KOPT-K1 (cell line): ENCODE measurements at regions not wholly inside any gene's neighbourhood (a gene's known extent, or its start where the extent isn't known, plus 50 kb on each side); places are given as distances from the start of the nearest gene placed in this dataset.
"Not testable (repeated sequence)": the region's sequence is repeated elsewhere in the genome, so short reads cannot be mapped to it uniquely, and the experiment has no call there.

Source experiments
- H3K27ac ChIP-seq: fragments of 200-600 bp; sonication (generic); 2 replicates; pipeline ENCODE4 v1.5.1; 2016; ENCODE audit warnings: antibody characterized with exemption, mild to moderate bottlenecking, low read depth, low read length; ENCODE audit not compliant: poor library complexity, severe bottlenecking
- H3K36me3 ChIP-seq: fragments of 200-600 bp; sonication (generic); 2 replicates; pipeline ENCODE4 v1.5.1; 2017; ENCODE audit warnings: antibody characterized with exemption, mild to moderate bottlenecking, low read length, moderate library complexity; ENCODE audit not compliant: insufficient read depth
- H3K9me3 ChIP-seq: fragments of 200-600 bp; sonication (generic); 2 replicates; pipeline ENCODE4 v1.5.1; 2017; ENCODE audit warnings: antibody characterized with exemption, low read length, mild to moderate bottlenecking; ENCODE audit not compliant: insufficient read depth, poor library complexity, severe bottlenecking

DNA sequence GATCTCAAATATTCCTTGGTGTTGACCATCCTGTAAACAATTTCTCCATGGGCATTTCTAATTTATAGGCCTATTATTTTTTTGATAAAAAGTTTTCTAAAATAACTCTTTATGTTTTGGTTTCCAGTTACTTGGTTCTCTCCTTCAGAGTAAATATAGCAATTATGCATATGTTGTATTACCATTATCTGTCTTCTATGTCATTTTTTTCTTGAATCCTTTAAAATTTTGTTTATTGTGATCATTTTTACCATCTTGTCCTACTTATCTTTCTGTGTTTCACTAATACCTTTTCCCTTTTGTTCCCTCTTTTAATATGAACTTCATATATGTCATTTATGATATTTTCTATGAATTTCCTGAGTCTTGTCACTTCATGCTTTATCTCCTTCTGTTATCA is 341.1 kb downstream of the PDCD6IP start:
- H3K9me3 ChIP-seq = peaks cover 8% of the 10 kb centered on the region
- H3K36me3 ChIP-seq = no peaks in the 10 kb centered on the region
- H3K27ac ChIP-seq = no peak overlapping the region

DNA sequence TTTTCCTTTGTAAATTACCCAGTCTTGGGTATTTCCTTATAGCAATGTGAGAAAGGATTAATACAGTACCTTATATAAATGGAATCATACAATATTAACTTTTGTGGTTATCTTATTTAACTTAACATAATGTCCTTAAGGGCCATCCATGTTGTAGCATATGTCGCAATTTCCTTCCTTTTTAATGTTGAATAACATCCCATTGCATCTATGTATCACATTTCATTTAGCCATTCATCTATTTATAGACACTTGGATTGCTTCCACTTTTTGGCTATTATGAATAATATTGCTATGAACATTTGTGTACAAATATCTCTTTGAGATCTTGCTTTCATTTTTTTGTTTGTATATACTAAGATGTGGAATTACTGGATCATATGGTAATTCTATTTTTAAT is 342.2 kb downstream of the PDCD6IP start:
- no peaks in the 10 kb centered on the region for H3K9me3 ChIP-seq
- H3K27ac ChIP-seq = no peak overlapping the region
- H3K36me3 ChIP-seq = no peaks in the 10 kb centered on the region

GRCh38 chr3:34141841-34142337 is 343.5 kb downstream of the PDCD6IP start:
- Histone ChIP-seq H3K36me3 (no peaks in the 10 kb centered on the region), H3K9me3 (no peaks in the 10 kb centered on the region), H3K27ac (no peak overlapping the region)

DNA sequence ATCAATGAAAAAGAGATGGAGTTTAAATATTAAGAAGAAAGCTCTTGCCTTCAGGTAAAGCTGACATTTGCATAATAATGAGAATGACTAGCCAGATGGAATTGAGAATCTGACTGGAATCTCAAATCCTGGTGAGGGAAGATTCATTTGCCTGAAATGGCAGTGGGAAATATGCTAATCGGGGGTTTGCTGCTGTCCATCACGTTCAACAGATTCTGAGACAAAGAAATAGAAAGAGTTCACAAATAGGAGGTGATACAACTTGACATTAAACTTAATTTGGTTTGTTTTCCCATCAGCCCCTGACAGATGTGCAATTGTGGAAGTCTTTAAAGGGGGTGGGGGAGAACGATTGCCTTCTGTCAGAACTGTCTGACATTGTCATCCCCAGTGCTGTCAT is 347.4 kb downstream of the PDCD6IP start:
- Histone ChIP-seq H3K27ac (no peak overlapping the region), H3K36me3 (no peaks in the 10 kb centered on the region), H3K9me3 (no peaks in the 10 kb centered on the region)

DNA sequence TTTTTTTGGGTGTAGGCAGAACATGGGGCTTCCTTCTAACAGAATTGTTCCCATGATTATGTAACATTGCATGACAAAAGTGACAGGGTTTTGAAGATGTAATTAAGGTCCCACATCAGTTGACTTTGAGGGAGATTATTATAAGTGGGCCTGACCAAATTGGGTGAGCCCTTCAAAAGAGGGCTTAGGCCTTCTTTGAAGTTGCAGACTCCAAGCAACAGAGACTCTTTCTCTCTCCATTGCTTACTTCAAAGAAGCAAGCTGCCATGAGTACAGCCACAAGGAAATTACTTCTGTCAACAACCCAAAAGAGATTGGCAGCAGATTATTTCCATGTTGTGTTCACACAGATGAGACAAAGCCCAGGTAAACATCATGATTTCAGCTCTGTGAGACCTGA is 348.2 kb downstream of the PDCD6IP start:
- Histone ChIP-seq H3K9me3 (no peaks in the 10 kb centered on the region), H3K27ac (no peak overlapping the region), H3K36me3 (no peaks in the 10 kb centered on the region)

- H3K36me3 ChIP-seq = no peaks in the 10 kb centered on the region
- no peaks in the 10 kb centered on the region for H3K9me3 ChIP-seq
- no peak overlapping the region for H3K27ac ChIP-seq
Observed at GRCh38 chr3:34150992-34151391, 352.6 kb downstream of the PDCD6IP start.

GRCh38 chr3:34152656-34153055 is 354.2 kb downstream of the PDCD6IP start:
- Histone ChIP-seq H3K36me3 (no peaks in the 10 kb centered on the region), H3K9me3 (no peaks in the 10 kb centered on the region), H3K27ac (no peak overlapping the region)

- Histone ChIP-seq H3K27ac (no peak overlapping the region), H3K9me3 (no peaks in the 10 kb centered on the region), H3K36me3 (no peaks in the 10 kb centered on the region)
Observed at GRCh38 chr3:34155108-34155507, 356.7 kb downstream of the PDCD6IP start.

- Histone ChIP-seq H3K27ac (no peak overlapping the region), H3K9me3 (no peaks in the 10 kb centered on the region), H3K36me3 (no peaks in the 10 kb centered on the region)
Observed at GRCh38 chr3:34155666-34156065, 357.2 kb downstream of the PDCD6IP start.

DNA sequence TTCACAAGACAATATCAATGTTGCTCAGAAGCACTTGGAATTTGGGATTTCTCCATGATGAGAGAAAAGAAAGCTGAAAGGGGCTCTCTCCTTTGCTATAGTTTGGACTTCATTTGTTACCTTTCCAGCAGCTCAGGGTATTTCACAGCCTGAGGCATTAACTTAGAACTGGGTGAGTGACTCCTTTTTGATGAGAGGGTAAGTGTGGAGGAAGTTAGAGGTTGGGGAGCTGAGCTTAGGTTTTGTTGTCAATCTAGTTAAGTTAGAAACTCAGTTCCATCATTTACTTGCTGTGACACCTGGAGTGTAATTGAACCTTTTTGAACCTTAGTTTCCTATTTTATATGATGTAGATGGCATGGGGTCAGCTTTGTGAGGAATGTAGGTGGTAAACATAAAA is 359.1 kb downstream of the PDCD6IP start:
- Histone ChIP-seq H3K27ac (no peak overlapping the region), H3K36me3 (no peaks in the 10 kb centered on the region), H3K9me3 (no peaks in the 10 kb centered on the region)

- Histone ChIP-seq H3K27ac (peak overlapping the region; percentile 52), H3K9me3 (no peaks in the 10 kb centered on the region), H3K36me3 (no peaks in the 10 kb centered on the region)
Observed at GRCh38 chr3:34159613-34160420, 361.4 kb downstream of the PDCD6IP start.

DNA sequence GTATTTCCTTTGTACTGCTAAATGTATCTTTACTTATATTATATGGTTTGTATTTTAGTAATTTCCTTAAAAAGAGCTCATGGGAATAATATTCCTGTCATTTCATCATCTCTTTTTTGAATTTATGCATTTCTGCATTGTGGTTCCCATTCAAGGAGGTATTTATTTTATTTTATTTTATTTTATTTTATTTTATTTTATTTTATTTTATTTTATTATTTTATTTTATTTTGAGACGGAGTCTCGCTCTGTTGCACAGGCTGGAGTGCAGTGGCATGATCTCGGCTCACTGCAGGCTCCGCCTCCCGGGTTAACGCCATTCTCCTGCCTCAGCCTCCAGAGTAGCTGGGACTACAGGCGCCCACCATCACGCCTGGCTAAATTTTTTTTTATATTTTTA is 371.2 kb downstream of the PDCD6IP start:
- not testable (repeated sequence) for H3K9me3 ChIP-seq, H3K27ac ChIP-seq, H3K36me3 ChIP-seq

DNA sequence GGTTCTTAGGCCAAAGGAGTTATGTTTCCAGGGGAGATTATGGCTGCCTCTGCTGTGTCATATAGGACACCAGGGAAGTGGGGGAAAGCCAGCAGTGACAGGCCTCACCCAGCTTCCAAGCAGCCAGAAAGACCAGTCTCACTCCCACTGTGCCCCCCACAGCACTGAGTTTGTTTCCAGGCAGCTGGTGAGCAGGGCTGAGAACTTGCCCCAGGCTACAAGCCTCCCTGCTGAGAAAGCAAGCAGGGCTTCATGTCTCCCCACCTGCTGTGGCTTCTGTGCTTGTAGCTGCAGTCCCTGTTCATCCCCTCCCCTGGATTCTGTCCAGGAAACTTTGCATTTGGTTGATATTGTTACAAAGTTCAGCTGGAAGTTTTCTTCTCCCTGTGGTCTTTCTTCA is 376.3 kb downstream of the PDCD6IP start:
- Histone ChIP-seq H3K27ac (no peak overlapping the region), H3K36me3 (no peaks in the 10 kb centered on the region)

GRCh38 chr3:34175636-34176176 is 377.3 kb downstream of the PDCD6IP start:
- H3K36me3 ChIP-seq = no peaks in the 10 kb centered on the region
- H3K27ac ChIP-seq = no peak overlapping the region
- H3K9me3 ChIP-seq = no peaks in the 10 kb centered on the region

More for the DNA sequence above, 376.3 kb downstream of the PDCD6IP start:
- no peaks in the 10 kb centered on the region for H3K9me3 ChIP-seq

GRCh38 chr3:34176723-34177122 is 378.3 kb downstream of the PDCD6IP start:
- Histone ChIP-seq H3K9me3 (no peaks in the 10 kb centered on the region), H3K36me3 (no peaks in the 10 kb centered on the region), H3K27ac (no peak overlapping the region)

DNA sequence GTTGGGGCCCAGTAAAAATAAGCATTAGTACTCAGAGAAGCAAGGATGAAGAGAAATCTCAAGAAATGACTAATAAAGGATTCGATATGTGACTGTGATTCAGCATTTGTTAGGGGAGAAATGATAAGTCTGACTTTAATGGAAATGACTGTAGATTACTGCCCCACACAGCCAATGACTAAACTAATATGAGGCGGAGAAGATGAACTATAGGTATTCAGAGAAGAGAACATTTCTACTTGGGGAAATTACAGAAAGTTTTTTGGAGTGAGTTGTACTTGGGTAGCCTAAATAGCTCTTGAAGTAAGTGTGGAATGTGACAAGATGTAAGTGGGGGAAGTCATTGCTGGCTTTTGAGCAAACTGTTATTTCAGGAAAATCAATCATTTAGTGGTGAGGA is 380.0 kb downstream of the PDCD6IP start:
- H3K36me3 ChIP-seq = no peaks in the 10 kb centered on the region
- H3K27ac ChIP-seq = no peak overlapping the region
- H3K9me3 ChIP-seq = no peaks in the 10 kb centered on the region
